Activated CD4-positive, alpha-beta T cell treated with anti-CD3 and anti-CD28 coated beads, Interleukin-10, Interleukin-2, amounts not matched to agents 100 ng/mL and 50 ng/mL, durations not matched to agents 16 hours and 8 hours (primary cell): ENCODE measurements at regions not wholly inside any gene's neighbourhood (a gene's known extent, or its start where the extent isn't known, plus 50 kb on each side); places are given as distances from the start of the nearest gene placed in this dataset.

Experiments
- DNase-seq: peaks from one replicate; pipeline ENCODE4 v3.0.0-alpha.2; 2020

GRCh38 chr18:22283397-22283796, 114.0 kb downstream of the GATA6 start:
- no peak for DNase-seq

- DNase-seq = no peak
Observed at GRCh38 chr18:22283116-22283395, 113.7 kb downstream of the GATA6 start.

GRCh38 chr18:22282311-22283115, 113.1 kb downstream of the GATA6 start:
- peak; percentile 4 for DNase-seq

GRCh38 chr18:22280453-22280750, 111.0 kb downstream of the GATA6 start:
- no peak for DNase-seq

GRCh38 chr18:22279741-22280452, 110.5 kb downstream of the GATA6 start:
- DNase-seq = no peak

GRCh38 chr18:22278798-22279197, 109.4 kb downstream of the GATA6 start:
- DNase-seq = no peak

GRCh38 chr18:22277758-22278157, 108.4 kb downstream of the GATA6 start:
- no peak for DNase-seq

GRCh38 chr18:22276334-22276713, 106.9 kb downstream of the GATA6 start:
- DNase-seq = no peak

GRCh38 chr18:22275706-22276333, 106.4 kb downstream of the GATA6 start:
- no peak for DNase-seq

- DNase-seq = no peak
Observed at GRCh38 chr18:22273101-22274039, 104.0 kb downstream of the GATA6 start.

- DNase-seq = no peak
Observed at GRCh38 chr18:22272242-22272641, 102.9 kb downstream of the GATA6 start.

GRCh38 chr18:22271030-22271429, 101.6 kb downstream of the GATA6 start:
- no peak for DNase-seq

- DNase-seq = no peak
Observed at GRCh38 chr18:22268641-22269128, 99.3 kb downstream of the GATA6 start.

- DNase-seq = no peak
Observed at GRCh38 chr18:22267697-22268096, 98.3 kb downstream of the GATA6 start.

GRCh38 chr18:22267225-22267624, 97.8 kb downstream of the GATA6 start:
- no peak for DNase-seq

- no peak for DNase-seq
Observed at GRCh38 chr18:22265838-22266237, 96.4 kb downstream of the GATA6 start.

- no peak for DNase-seq
Observed at GRCh38 chr18:22260208-22260820, 90.9 kb downstream of the GATA6 start.

- DNase-seq = no peak
Observed at GRCh38 chr18:22257022-22257543, 87.7 kb downstream of the GATA6 start.

GRCh38 chr18:22254088-22254487, 84.7 kb downstream of the GATA6 start:
- DNase-seq = no peak

- DNase-seq = no peak
Observed at GRCh38 chr18:22253676-22254075, 84.3 kb downstream of the GATA6 start.

- no peak for DNase-seq
Observed at GRCh38 chr18:22253156-22253555, 83.8 kb downstream of the GATA6 start.
